Mesodermal cell (in vitro differentiated cells): ENCODE measurements at regions not wholly inside any gene's neighbourhood (a gene's known extent, or its start where the extent isn't known, plus 50 kb on each side); places are given as distances from the start of the nearest gene placed in this dataset.
"Not testable (repeated sequence)": the region's sequence is repeated elsewhere in the genome, so short reads cannot be mapped to it uniquely, and the experiment has no call there.

ENCODE experiments used
- H3K27ac ChIP-seq: 2 replicates; pipeline ENCODE4 v1.7.0; 2013; ENCODE audit warnings: mild to moderate bottlenecking, low read depth, low read length, moderate library complexity; ENCODE audit not compliant: severe bottlenecking
- H3K36me3 ChIP-seq: 2 replicates; pipeline ENCODE4 v1.7.1; 2013; ENCODE audit warnings: mild to moderate bottlenecking, low read length, moderate library complexity; ENCODE audit not compliant: control insufficient read depth, insufficient read depth
- H3K4me1 ChIP-seq: one replicate; pipeline ENCODE4 v1.7.1; 2013; ENCODE audit warnings: mild to moderate bottlenecking, low read length; ENCODE audit not compliant: insufficient read depth, control insufficient read depth, poor library complexity, severe bottlenecking
- H3K4me3 ChIP-seq: 2 replicates; pipeline ENCODE4 v1.7.0; 2013; ENCODE audit warnings: low read length, control low read depth, mild to moderate bottlenecking; ENCODE audit not compliant: insufficient read depth, poor library complexity, severe bottlenecking; ENCODE audit errors: extremely low read depth
- H3K9me3 ChIP-seq: 2 replicates; pipeline ENCODE4 v1.7.1; 2013; ENCODE audit warnings: mild to moderate bottlenecking, low read length, moderate library complexity; ENCODE audit not compliant: control insufficient read depth
- WGBS, 2 experiments: methylation state at CpG; one replicate each; pipeline ENCODE4 v1.1.5; 2013; ENCODE audit warnings: missing lambda C conversion rate in 2 of 2; ENCODE audit not compliant: insufficient coverage in 2 of 2; 5-methylcytosine and 5-hydroxymethylcytosine counted together

GRCh38 chr7:93715234-93715633 lies 140.7 kb upstream of the CALCR start:
- Histone ChIP-seq H3K27ac (no peak overlapping the region), H3K36me3 (no peaks in the 10 kb centered on the region), H3K4me1 (peaks cover 8% of the 10 kb centered on the region), H3K4me3 (no peak overlapping the region), H3K9me3 (no peaks in the 10 kb centered on the region)
- 39 to 49% methylated on average over 4 to 6 of the region's 6 CpGs for WGBS, 2 experiments

DNA sequence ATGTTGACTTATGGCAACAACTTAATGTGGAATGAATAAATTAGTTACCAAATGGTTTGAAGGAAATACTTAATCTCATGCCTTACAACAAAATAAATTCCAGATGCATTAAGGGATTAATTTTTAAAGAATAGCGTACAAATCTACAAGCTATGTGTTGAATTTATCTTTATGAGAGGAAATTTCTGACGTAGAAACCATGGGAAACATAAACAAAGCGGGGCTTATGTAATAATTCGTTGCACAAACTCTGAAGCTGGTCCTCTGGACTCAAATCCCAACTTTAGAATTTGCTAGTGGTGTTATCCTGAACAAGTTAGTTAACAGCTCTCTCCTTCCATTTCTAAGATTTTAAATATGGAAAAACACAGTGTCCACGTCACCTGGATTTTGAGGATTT lies 137.4 kb upstream of the CALCR start:
- WGBS, 2 experiments: 89 to 95% methylated on average over 3 to 4 of the region's 5 CpGs
- no peak overlapping the region for H3K4me3 ChIP-seq
- H3K4me1 ChIP-seq: no peaks in the 10 kb centered on the region
- no peaks in the 10 kb centered on the region for H3K9me3 ChIP-seq
- no peak overlapping the region for H3K27ac ChIP-seq
- no peaks in the 10 kb centered on the region for H3K36me3 ChIP-seq

DNA sequence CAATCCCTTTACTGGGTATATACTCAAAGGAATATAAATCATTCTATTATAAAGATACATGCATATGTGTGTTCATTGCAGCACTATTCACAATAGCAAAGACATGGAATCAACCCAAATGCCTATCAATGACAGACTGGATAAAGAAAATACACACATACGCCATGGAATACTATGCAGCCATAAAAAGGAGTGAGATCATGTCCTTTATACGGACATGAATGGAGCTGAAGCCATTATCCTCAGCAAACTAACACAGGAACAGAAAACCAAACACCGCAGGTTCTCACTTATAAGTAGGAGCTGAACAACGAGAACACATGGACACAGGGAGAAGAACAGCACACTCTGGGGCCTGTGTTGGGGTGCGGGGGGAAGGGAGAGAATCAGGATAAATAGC lies 133.7 kb upstream of the CALCR start:
- not testable (repeated sequence) for H3K4me3 ChIP-seq, H3K9me3 ChIP-seq, H3K27ac ChIP-seq, H3K36me3 ChIP-seq, H3K4me1 ChIP-seq
- WGBS, 2 experiments: 84 to 98% methylated on average over 3 to 5 of the region's 5 CpGs

DNA sequence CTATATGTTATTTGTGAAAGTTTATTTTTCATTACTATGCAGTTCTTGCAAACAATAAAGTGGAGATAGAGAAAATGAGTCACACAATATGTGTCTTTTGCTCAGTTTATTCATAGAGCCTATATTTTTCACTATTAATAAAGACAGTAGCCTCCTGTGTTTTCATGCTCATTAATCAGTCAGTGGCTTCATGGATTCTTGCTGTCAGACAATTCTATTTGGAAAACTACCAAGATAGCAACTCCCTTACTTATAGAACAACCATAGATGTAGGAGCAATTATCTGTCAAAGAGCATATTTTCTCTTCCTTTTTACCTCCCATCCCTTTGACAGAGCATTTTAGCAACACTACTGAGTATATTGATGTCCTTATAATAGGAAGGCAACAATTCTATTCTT lies 132.7 kb upstream of the CALCR start:
- Histone ChIP-seq H3K4me1 (no peaks in the 10 kb centered on the region), H3K36me3 (no peaks in the 10 kb centered on the region), H3K27ac (no peak overlapping the region), H3K9me3 (no peaks in the 10 kb centered on the region), H3K4me3 (no peak overlapping the region)

GRCh38 chr7:93706162-93706561 lies 131.6 kb upstream of the CALCR start:
- not testable (repeated sequence) for H3K4me1 ChIP-seq, H3K4me3 ChIP-seq, H3K27ac ChIP-seq, H3K36me3 ChIP-seq, H3K9me3 ChIP-seq
- 100% methylated on average over 1 of the region's 4 CpGs; no CpG with 5 or more reads in 1 of the 2 experiments for WGBS, 2 experiments

- H3K27ac ChIP-seq: no peak overlapping the region
- no peaks in the 10 kb centered on the region for H3K36me3 ChIP-seq
- H3K4me1 ChIP-seq: no peaks in the 10 kb centered on the region
- H3K9me3 ChIP-seq: no peaks in the 10 kb centered on the region
- no peak overlapping the region for H3K4me3 ChIP-seq
Observed at GRCh38 chr7:93704217-93704616, 129.7 kb upstream of the CALCR start.

DNA sequence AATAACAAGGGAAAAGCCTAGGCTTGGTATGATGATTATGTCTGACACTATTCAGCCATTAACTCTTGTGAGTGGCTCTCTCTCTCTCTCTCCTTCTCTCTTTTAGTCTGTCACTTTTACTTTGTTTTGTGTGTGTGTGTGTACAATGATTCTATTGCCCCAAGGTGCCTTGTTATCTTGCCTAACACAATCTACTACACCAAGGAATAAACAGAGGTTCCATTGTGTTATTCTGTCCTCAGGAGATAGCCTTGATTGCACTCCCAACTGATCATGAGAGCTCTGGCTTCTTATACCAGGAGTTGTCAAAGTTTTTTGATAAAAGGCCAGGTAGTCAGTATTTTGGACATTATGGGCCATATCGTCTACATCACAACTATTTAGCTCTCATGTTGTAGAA lies 123.4 kb upstream of the CALCR start:
- Histone ChIP-seq H3K4me1 (no peaks in the 10 kb centered on the region), H3K36me3 (no peaks in the 10 kb centered on the region), H3K27ac (no peak overlapping the region), H3K9me3 (no peaks in the 10 kb centered on the region), H3K4me3 (no peak overlapping the region)
- no CpG with 5 or more reads among the region's 1 CpG for WGBS, 2 experiments

DNA sequence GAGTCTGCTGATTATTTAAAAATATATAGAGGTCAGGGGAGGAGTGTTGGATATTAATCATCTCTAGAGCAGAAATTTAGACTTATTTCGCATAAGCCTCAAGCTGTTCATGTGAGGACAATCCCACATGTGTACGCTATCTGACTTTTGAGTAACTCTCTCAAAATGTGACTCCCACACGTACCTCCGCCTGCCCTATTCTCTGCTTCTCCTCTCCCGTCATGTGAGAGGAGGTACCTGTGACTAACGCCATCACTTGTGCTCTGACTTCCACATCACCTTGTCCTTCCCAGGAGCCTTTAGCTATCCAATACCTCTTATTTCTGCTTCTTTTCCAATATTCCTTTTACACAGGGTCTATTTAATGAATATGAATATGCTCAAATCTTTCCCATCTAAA lies 119.3 kb upstream of the CALCR start:
- Histone ChIP-seq H3K36me3 (no peaks in the 10 kb centered on the region), H3K27ac (no peak overlapping the region), H3K9me3 (no peaks in the 10 kb centered on the region), H3K4me3 (no peak overlapping the region), H3K4me1 (no peaks in the 10 kb centered on the region)
- WGBS, 2 experiments: 90 to 91% methylated on average over 6 of the region's 6 CpGs

- Histone ChIP-seq H3K27ac (no peak overlapping the region), H3K9me3 (no peaks in the 10 kb centered on the region), H3K4me1 (no peaks in the 10 kb centered on the region), H3K4me3 (no peak overlapping the region), H3K36me3 (no peaks in the 10 kb centered on the region)
- 83 to 84% methylated on average over 2 of the region's 2 CpGs for WGBS, 2 experiments
Observed at GRCh38 chr7:93690021-93690420, 115.5 kb upstream of the CALCR start.

GRCh38 chr7:93678185-93678584 lies 103.7 kb upstream of the CALCR start:
- Histone ChIP-seq H3K27ac (no peak overlapping the region), H3K4me1 (no peaks in the 10 kb centered on the region), H3K36me3 (no peaks in the 10 kb centered on the region), H3K9me3 (no peaks in the 10 kb centered on the region), H3K4me3 (no peak overlapping the region)

- H3K36me3 ChIP-seq: no peaks in the 10 kb centered on the region
- H3K9me3 ChIP-seq: no peaks in the 10 kb centered on the region
- WGBS, 2 experiments: 94 to 100% methylated on average over 7 of the region's 11 CpGs
- H3K4me3 ChIP-seq: no peak overlapping the region
- H3K4me1 ChIP-seq: no peaks in the 10 kb centered on the region
- H3K27ac ChIP-seq: no peak overlapping the region
Observed at GRCh38 chr7:93663561-93664299, 89.2 kb upstream of the CALCR start.
